NCI-H510A treated with DMSO at 0.1 percent for 48 hours (cell line): ENCODE measurements at regions not wholly inside any gene's neighbourhood (a gene's known extent, or its start where the extent isn't known, plus 50 kb on each side); places are given as distances from the start of the nearest gene placed in this dataset.

Source experiments
- DNase-seq: peaks from one replicate; lab custom pipeline; 2025; lab: John Stamatoyannopoulos, UW

DNA sequence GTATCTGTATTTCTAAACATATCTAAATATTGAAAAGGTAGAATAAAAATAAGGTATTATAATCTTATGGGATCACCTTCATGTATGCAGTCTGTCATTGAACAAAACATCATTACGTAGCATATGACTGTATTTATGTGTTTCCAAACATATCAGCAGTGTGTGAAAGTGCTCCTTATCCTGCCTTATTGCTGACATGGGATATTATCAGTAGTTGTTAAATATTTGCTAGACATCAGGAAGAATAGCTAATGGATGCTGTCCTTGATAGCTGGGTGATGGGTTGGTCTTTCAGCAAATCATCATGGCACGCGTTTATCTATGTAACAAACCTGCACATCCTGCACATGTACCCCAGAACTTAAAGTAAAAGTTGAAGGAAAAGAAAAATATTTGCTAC lies 59.1 kb upstream of the FAM20A start:
- no peak for DNase-seq

DNA sequence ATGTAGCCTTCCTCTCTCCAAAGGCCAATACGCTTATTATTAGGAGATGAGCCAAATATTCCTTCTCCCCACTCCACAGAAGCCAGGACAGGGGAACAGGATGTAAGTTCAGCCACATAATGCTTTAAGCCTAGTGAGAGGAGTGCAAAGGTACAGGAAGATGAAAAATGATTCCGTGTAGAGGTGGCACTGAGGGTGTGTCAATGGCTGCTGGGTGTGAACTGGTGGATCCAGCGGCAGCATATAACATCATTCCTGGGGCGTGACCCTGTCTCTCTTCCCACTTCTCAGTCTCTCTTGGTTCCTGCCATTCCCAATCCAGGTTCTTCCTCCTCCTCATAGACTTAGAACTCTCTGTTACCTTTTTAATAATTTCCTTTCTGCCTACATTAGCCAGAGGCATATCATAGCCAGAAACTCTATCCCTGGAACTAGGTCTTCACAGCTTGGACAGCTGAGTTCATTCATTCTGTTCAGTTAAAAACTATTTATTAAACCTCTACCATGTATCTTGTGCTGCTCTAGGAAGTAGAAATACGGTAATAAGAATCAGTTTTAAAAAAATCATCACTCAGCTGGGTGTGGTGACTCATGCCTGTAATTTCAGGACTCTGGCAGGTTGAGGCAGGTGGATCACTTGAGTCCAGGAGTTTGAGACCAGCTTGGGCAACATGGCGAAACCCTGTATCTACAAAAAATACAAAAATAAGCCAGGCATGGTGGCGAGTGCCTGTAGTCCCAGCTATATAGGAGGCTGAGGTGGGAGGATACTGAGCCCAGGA lies 58.0 kb upstream of the FAM20A start:
- DNase-seq: no peak

DNA sequence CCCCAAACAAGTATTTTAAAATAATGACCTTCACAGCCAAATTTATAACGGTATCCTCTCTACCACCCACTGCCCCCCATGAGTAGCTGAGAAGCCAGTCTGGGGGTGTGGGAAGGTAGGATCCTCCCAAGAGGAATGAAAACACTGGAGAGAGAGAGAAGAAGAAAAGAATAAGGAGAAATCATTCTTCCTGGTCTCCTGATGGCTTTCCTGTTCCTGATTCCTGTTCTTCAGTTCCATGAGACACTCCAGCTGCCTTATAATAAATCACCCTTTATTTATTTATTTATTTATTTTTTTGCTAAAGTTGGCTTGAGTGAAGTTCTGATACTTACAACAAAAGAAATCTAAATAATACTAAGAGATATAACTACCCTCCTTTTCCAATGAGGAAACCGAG lies 56.4 kb upstream of the FAM20A start:
- DNase-seq: no peak

DNA sequence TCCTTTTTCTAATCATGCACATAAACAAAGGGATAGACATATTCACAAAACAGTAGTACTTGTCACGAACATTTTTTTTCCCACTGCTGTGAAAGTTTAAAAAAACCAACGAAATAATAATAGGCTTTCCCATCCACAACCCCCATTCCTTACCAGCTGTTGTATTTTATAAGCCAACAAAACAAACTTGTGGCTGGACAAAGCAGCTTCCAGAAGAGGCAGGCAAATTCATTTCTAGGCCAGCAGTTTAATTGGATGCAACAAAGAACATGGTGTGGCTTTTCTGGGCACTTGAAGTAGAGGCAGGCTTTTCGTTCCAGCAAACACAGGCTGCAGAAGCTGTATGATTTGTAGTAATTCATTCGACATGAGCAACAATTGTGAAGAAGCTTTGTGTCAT lies 56.0 kb upstream of the FAM20A start:
- no peak for DNase-seq

DNA sequence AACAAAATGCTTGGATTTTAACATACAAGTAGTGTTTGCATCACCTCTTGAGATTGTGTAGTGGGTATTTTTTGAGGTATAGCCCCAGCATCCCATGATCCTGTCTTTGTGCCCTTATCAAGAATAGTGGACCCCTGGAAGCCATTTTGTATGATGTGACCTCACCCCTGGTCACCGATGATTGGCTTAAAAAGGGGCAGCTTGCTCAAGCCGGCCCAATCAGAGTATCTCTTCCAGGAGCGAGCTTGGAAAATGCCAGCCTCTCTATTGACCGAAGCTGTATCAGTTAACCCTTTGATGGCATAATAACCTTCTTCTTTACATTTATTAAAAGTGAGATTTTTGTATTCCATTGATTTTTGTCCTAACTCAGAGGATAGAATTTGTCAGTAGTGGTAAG lies 55.5 kb upstream of the FAM20A start:
- no peak for DNase-seq
